ENCODE measurements at regions not wholly inside any gene's neighbourhood (a gene's known extent, or its start where the extent isn't known, plus 50 kb on each side); places are given as distances from the start of the nearest gene placed in this dataset.
"Not testable (repeated sequence)": the region's sequence is repeated elsewhere in the genome, so short reads cannot be mapped to it uniquely, and the experiment has no call there.

- not testable (repeated sequence) for TF ChIP-seq POLR2AphosphoS5 (IDR thresholded peaks at IDR 0.05); CTCF (IDR thresholded peaks at IDR 0.05 in 8 of 11, conservative IDR thresholded peaks at IDR 0.05 in 3 of 11)
These were observed 148.3 kb upstream of the SEMA3D start for GRCh38 chr7:85335113-85335512.

Measured in spleen (tissue), 7 donors.